Progenitor cell of endocrine pancreas (in vitro differentiated cells): ENCODE measurements at regions not wholly inside any gene's neighbourhood (a gene's known extent, or its start where the extent isn't known, plus 50 kb on each side); places are given as distances from the start of the nearest gene placed in this dataset.

Source experiments
- DNase-seq: peaks from one replicate; pipeline ENCODE4 v3.0.0; 2021; ENCODE audit warnings: low spot score; ENCODE audit not compliant: unreplicated experiment
- H3K27ac Mint-ChIP-seq: 2 replicates; pipeline ENCODE4 v1.8.0; 2021; ENCODE audit warnings: mild to moderate bottlenecking, moderate library complexity, mixed read lengths
- H3K27me3 Mint-ChIP-seq: 2 replicates; pipeline ENCODE4 v1.8.0; 2021; ENCODE audit warnings: mixed read lengths
- H3K36me3 Mint-ChIP-seq: 2 replicates; pipeline ENCODE4 v1.8.0; 2022; ENCODE audit warnings: mixed read lengths; ENCODE audit not compliant: insufficient read depth
- H3K4me1 Mint-ChIP-seq: 2 replicates; pipeline ENCODE4 v1.8.0; 2021; ENCODE audit warnings: low read depth, mixed read lengths
- H3K4me3 Mint-ChIP-seq: 2 replicates; pipeline ENCODE4 v1.8.0; 2021; ENCODE audit warnings: low read depth, mild to moderate bottlenecking, moderate library complexity, mixed read lengths
- H3K9me3 Mint-ChIP-seq: 2 replicates; pipeline ENCODE4 v1.8.0; 2021; ENCODE audit warnings: low read depth, mixed read lengths
- TF ChIP-seq, protein P1 (sequence below): fragments of 200-600 bp; sonication (generic); IDR thresholded peaks from one replicate; pipeline ENCODE4 v1.5.0; 2021; ENCODE audit warnings: antibody characterized with exemption, mild to moderate bottlenecking; ENCODE audit not compliant: unreplicated experiment

DNA sequence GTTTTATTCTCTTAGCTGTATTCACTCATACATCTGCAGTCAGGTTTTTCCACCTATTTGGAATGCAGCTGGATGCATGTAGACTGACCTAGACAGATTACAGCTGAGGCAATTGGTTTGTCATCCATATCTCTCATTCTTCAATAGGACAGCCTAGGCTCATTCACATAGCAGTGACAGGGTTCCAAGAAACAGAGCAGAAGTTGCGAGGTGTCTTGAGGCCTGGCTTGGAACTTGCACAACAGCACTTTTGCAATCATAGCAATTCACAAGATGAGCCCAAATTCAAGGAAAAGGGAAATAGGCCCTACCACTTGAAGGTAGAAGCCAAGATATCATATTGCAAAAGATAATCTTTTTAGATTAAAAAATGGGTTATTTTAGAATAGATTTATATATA lies 508.9 kb upstream of the JAG1 start:
- no peaks in the 10 kb centered on the region for H3K27me3 Mint-ChIP-seq
- no peak overlapping the region for H3K4me3 Mint-ChIP-seq
- H3K4me1 Mint-ChIP-seq: no peaks in the 10 kb centered on the region
- TF ChIP-seq, protein P1, sequence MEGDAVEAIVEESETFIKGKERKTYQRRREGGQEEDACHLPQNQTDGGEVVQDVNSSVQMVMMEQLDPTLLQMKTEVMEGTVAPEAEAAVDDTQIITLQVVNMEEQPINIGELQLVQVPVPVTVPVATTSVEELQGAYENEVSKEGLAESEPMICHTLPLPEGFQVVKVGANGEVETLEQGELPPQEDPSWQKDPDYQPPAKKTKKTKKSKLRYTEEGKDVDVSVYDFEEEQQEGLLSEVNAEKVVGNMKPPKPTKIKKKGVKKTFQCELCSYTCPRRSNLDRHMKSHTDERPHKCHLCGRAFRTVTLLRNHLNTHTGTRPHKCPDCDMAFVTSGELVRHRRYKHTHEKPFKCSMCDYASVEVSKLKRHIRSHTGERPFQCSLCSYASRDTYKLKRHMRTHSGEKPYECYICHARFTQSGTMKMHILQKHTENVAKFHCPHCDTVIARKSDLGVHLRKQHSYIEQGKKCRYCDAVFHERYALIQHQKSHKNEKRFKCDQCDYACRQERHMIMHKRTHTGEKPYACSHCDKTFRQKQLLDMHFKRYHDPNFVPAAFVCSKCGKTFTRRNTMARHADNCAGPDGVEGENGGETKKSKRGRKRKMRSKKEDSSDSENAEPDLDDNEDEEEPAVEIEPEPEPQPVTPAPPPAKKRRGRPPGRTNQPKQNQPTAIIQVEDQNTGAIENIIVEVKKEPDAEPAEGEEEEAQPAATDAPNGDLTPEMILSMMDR: no peak
- peaks cover 24% of the 10 kb centered on the region for H3K9me3 Mint-ChIP-seq
- DNase-seq: no peak
- peaks cover 4% of the 10 kb centered on the region for H3K36me3 Mint-ChIP-seq
- H3K27ac Mint-ChIP-seq: no peak overlapping the region

DNA sequence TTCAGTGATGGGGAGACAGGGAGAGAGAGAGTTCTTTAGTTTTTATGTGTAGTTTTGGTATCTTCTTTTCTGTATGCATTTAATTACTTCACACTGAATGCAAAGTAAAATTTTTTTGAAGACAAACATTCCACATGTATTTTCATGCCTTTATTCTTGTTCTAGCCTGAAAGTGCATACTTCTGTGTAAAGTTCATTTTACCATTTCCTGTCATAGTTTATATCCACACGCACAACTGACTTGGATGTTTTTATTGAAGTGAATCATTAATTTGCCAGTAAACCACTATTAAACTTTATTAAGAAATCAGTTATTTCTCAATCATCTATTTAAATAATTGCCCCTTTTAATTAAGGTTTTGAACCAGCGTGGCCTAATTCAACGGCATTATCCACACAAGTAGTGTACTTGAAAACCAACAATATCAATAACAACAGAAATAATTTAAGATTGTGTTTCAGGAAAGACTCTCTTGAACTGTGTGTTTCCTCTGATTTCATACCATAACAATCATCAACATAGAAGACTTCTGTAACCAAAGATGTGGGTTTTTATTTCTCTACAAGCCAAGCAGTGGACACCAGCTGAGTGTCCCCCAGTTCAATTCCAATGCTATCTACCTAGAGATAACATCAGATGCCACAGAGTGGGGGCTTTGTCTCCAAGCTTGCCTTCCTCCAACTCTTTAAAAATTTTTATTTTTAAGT lies 512.7 kb upstream of the JAG1 start:
- no peak overlapping the region for H3K27ac Mint-ChIP-seq
- H3K4me3 Mint-ChIP-seq: no peak overlapping the region
- H3K36me3 Mint-ChIP-seq: peaks cover 4% of the 10 kb centered on the region
- H3K4me1 Mint-ChIP-seq: peaks cover 5% of the 10 kb centered on the region
- H3K9me3 Mint-ChIP-seq: peaks cover 21% of the 10 kb centered on the region
- H3K27me3 Mint-ChIP-seq: no peaks in the 10 kb centered on the region
- DNase-seq: no peak
- TF ChIP-seq, protein P1: no peak

DNA sequence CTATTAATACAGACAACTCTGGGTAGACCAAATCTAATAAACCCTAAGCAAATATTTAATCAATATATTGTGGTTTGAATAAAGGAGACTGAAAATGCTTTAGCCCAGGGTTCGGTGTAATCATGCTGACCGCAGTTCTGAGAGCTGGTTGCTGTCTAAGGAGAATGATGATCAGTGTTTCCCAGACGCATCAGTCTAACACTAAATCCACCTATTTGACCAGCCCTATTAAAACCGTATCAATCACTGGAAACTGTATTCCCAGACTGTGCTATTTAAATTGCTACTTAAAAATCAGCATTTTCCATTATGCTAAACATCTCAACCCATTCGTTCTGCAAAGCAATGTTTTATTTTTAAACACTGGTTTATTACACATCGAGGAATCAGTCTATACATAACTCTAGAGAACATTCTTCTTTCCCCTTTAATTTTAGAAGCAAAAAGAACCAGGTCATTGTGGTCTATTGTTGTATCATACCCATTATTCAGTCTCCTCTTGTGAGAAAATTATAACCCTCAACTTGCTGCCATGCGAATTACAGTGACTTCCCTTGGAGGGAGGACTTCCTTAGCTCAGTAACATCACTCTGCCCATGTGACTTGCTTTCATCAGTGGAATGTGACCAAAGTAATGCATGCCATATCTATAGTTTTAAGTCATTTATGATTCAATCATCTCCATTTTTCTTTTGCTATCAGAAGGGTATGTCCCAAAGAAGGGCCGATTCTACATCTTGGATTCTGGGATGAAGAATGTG lies 515.2 kb upstream of the JAG1 start:
- H3K9me3 Mint-ChIP-seq: peaks cover 18% of the 10 kb centered on the region
- no peak overlapping the region for H3K4me3 Mint-ChIP-seq
- no peak for DNase-seq
- H3K36me3 Mint-ChIP-seq: peaks cover 4% of the 10 kb centered on the region
- no peak overlapping the region for H3K27ac Mint-ChIP-seq
- TF ChIP-seq, protein P1: no peak
- no peaks in the 10 kb centered on the region for H3K27me3 Mint-ChIP-seq
- H3K4me1 Mint-ChIP-seq: peaks cover 9% of the 10 kb centered on the region

DNA sequence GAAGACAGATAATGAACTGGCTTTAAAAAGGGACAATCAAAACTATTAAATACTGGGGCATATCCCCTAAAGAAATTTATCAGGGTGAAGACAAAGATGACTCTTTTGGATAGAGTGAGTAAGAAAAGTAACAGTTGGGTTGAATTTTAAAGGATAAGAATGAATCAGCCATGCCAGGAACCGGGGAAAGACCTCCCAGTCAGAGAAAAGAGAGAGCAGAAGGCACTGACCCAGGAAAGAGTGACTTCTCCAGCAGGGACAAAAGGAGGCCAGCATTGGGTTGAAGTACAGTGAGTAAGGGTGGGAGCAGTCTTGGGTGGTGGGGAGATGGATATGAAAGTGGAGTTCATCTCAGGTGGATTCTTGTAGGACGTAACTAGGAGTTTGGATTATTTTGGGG lies 516.9 kb upstream of the JAG1 start:
- DNase-seq: no peak
- H3K27me3 Mint-ChIP-seq: no peaks in the 10 kb centered on the region
- no peak overlapping the region for H3K4me3 Mint-ChIP-seq
- peaks cover 19% of the 10 kb centered on the region for H3K4me1 Mint-ChIP-seq
- H3K36me3 Mint-ChIP-seq: no peaks in the 10 kb centered on the region
- H3K9me3 Mint-ChIP-seq: peaks cover 8% of the 10 kb centered on the region
- TF ChIP-seq, protein P1: no peak
- H3K27ac Mint-ChIP-seq: no peak overlapping the region

DNA sequence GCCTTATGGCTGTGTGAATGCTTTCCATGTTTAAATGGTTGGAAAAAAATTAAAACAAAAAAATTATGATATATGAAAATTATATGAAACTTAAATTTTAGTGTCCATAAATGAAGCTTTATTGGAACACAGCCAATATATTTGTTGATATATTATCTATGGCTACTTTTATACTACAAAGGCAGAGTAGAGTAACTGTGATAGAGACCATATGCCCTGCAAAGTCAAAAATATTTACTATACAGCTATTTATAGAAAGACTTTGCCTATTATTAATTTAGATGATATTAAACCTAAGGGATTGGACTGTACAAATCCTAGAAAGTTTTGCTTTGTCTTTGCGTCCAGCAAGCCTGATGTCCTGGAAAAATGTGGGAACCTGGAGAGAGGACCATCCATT lies 518.3 kb upstream of the JAG1 start:
- DNase-seq: no peak
- no peak overlapping the region for H3K4me3 Mint-ChIP-seq
- H3K4me1 Mint-ChIP-seq: peaks cover 23% of the 10 kb centered on the region
- H3K27ac Mint-ChIP-seq: no peak overlapping the region
- no peaks in the 10 kb centered on the region for H3K36me3 Mint-ChIP-seq
- TF ChIP-seq, protein P1: no peak
- no peaks in the 10 kb centered on the region for H3K27me3 Mint-ChIP-seq
- peaks cover 5% of the 10 kb centered on the region for H3K9me3 Mint-ChIP-seq
